NOMO-1 treated with dmso at 0.1 percent for 144 hours (cell line): ENCODE measurements at regions not wholly inside any gene's neighbourhood (a gene's known extent, or its start where the extent isn't known, plus 50 kb on each side); places are given as distances from the start of the nearest gene placed in this dataset.
"Not testable (repeated sequence)": the region's sequence is repeated elsewhere in the genome, so short reads cannot be mapped to it uniquely, and the experiment has no call there.

ENCODE experiments used
- DNase-seq: peaks from one replicate; lab custom pipeline; 2025; ENCODE audit not compliant: unreplicated experiment; lab: John Stamatoyannopoulos, UW

- not testable (repeated sequence) for DNase-seq
These were observed 1103.4 kb downstream of the TBL1XR1 start for GRCh38 chr3:176093892-176094291.

- no peak for DNase-seq
These were observed 1106.6 kb downstream of the TBL1XR1 start for GRCh38 chr3:176090727-176091126.

GRCh38 chr3:176088962-176089383 is 1108.3 kb downstream of the TBL1XR1 start:
- no peak for DNase-seq

- no peak for DNase-seq
These were observed 1110.1 kb downstream of the TBL1XR1 start for GRCh38 chr3:176087066-176087697.

GRCh38 chr3:176079785-176080184 is 1117.5 kb downstream of the TBL1XR1 start:
- DNase-seq: no peak

- no peak for DNase-seq
These were observed 1118.4 kb downstream of the TBL1XR1 start for GRCh38 chr3:176078906-176079305.

- DNase-seq: no peak
These were observed 1121.8 kb downstream of the TBL1XR1 start for GRCh38 chr3:176075491-176075890.

- DNase-seq: no peak
These were observed 1122.2 kb downstream of the TBL1XR1 start for GRCh38 chr3:176075046-176075445.

GRCh38 chr3:176074096-176074495 is 1123.2 kb downstream of the TBL1XR1 start:
- DNase-seq: no peak

- DNase-seq: no peak
These were observed 1125.3 kb downstream of the TBL1XR1 start for GRCh38 chr3:176071943-176072342.

GRCh38 chr3:176068750-176069149 is 1128.5 kb downstream of the TBL1XR1 start:
- no peak for DNase-seq

GRCh38 chr3:176058856-176059255 is 1138.4 kb downstream of the TBL1XR1 start:
- DNase-seq: no peak

GRCh38 chr3:176055836-176056235 is 1141.4 kb downstream of the TBL1XR1 start:
- no peak for DNase-seq

- DNase-seq: no peak
These were observed 1145.5 kb downstream of the TBL1XR1 start for GRCh38 chr3:176051766-176052165.

- no peak for DNase-seq
These were observed 1150.6 kb downstream of the TBL1XR1 start for GRCh38 chr3:176046703-176047102.

- DNase-seq: no peak
These were observed 1155.5 kb downstream of the TBL1XR1 start for GRCh38 chr3:176041812-176042211.

GRCh38 chr3:176041185-176041584 is 1156.1 kb downstream of the TBL1XR1 start:
- DNase-seq: no peak

- DNase-seq: no peak
These were observed 1159.6 kb downstream of the TBL1XR1 start for GRCh38 chr3:176037636-176038035.

GRCh38 chr3:176032043-176032442 is 1165.2 kb downstream of the TBL1XR1 start:
- DNase-seq: no peak

- not testable (repeated sequence) for DNase-seq
These were observed 1157.1 kb downstream of the NAALADL2 start for GRCh38 chr3:176016203-176016602.

GRCh38 chr3:176015228-176015627 is 1156.1 kb downstream of the NAALADL2 start:
- DNase-seq: not testable (repeated sequence)

GRCh38 chr3:176009256-176009655 is 1150.1 kb downstream of the NAALADL2 start:
- DNase-seq: no peak

- DNase-seq: no peak
These were observed 1146.4 kb downstream of the NAALADL2 start for GRCh38 chr3:176005564-176005963.
